Epithelial cell of prostate (primary cell): ENCODE measurements at regions not wholly inside any gene's neighbourhood (a gene's known extent, or its start where the extent isn't known, plus 50 kb on each side); places are given as distances from the start of the nearest gene placed in this dataset.
A peak's percentile ranks its signal among the peaks of the same experiment; 100 is the strongest.

Source experiments
- DNase-seq: peaks from one replicate; pipeline ENCODE4 v3.0.0-alpha.2; 2011; ENCODE audit warnings: low read depth, low spot score
- H3K27ac ChIP-seq: fragments of 450-650 bp; 2 replicates; pipeline ENCODE4 v1.5.1; 2017; ENCODE audit warnings: mild to moderate bottlenecking

DNA sequence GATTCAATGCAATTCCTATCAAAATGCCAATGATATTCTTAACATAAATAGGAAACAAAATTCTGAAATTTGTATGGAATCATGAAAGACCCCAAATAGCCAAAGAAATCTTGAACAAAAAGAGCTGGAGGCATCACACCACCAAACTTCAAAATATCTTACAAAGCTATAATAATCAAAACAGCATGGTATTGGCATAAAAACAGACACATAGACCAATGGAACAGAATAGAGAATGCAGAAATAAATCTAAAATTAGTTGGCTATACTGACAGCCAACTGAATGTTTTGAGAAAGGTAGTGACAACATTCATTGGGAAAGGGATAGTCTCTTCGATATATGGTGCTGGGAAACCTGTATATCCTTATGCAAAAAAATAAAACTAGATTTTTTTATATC lies 121.9 kb upstream of the ASCC3 start:
- no peak overlapping the region for H3K27ac ChIP-seq
- DNase-seq: no peak

DNA sequence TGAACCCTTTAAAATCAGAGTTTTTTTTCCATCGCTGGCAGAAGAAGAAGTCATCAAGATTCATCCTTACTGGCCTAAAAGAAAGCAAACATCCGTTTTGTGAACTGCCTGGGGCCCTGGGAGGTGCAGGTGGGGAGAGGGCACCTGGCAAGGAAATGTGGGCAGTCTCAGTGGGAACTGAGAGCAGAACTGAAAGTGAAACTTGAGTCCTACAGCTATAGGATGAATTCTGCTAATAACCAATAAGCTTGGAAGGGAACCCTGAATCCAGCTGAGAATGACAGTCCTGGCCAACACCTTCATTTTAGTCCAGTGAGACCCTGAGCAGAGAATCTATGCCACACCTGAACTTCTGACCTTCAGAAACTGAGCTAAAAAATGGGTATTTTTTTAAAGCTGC lies 130.1 kb upstream of the ASCC3 start:
- no peak for DNase-seq
- H3K27ac ChIP-seq: no peak overlapping the region

- no peak overlapping the region for H3K27ac ChIP-seq
- DNase-seq: no peak
Observed at GRCh38 chr6:101013612-101014195, 132.6 kb upstream of the ASCC3 start.

DNA sequence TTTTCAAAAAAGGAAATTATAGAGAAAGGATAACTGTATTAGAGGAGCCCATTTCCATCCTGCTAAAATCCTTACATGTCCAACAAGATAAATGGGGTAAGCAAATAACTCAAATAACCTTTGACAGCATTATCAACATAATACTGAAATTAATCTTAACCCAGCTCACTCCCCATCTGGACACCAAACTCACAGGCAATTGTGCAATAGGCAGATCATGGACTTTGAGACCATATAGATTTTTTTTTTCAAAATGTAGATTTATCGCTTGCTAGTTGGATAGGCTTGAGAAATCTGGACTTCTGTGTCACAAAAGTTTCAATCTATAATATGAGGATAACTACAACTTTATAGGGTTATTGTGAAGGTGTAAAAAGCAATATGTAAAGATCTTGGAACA lies 134.4 kb upstream of the ASCC3 start:
- DNase-seq: no peak
- no peak overlapping the region for H3K27ac ChIP-seq

DNA sequence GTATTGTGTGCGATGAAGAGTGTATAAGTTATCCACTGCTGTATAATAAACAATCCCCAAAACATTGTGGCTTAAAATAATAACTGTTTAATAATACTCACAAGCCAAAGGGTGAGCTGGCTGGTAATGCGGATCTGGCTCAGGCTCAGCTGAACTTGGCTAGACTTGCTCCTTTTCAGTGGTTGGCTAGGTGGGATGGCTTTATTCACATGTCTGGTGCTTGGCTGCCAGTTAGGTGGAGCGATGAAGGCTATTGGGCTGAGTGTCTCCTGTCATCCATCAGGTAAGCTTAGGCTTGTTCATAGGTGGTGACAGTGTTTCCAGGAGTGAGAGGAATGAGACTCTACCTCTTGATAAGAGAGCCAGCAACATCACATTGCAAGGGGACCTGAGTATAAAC lies 135.0 kb upstream of the ASCC3 start:
- DNase-seq: no peak
- no peak overlapping the region for H3K27ac ChIP-seq

DNA sequence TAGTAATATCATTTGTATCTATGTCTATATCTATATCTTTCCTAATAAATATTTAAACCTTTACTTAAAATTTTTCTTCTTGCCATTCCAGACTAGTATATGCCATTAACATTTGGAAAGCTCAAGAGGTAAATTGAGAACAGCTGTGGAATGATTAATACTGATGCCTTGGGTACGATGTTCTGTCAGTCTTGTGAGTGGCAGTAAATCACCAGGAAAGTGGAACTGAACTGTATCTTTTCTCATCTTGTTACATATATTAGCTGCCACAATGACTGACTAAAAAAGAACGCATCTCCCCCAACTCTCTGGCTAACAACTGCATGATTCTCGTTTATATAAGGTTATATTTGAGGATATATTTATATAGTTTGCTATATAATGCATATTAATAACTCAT lies 137.0 kb upstream of the ASCC3 start:
- DNase-seq: no peak
- no peak overlapping the region for H3K27ac ChIP-seq

- no peak for DNase-seq
- H3K27ac ChIP-seq: no peak overlapping the region
Observed at GRCh38 chr6:101021504-101021903, 140.4 kb upstream of the ASCC3 start.

DNA sequence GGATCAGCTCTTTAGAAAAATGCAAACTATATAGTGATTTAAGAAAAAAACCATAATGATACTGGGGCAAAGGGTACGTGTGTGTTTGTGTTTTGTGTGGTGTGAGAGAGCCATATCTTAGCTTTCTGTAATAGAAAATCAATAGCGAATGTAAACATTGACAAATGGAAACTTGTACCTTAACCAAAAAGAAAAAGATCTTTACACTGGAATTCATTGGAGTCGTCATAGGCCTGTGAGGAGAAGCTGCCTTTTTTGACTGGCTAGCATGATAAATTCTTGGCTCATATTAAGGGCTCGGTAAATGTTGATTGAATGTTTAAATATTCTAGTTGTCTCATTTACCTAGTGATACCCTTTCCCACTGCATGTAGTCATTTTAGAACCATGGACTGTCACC lies 161.8 kb upstream of the ASCC3 start:
- DNase-seq: no peak
- H3K27ac ChIP-seq: no peak overlapping the region

- no peak for DNase-seq
- H3K27ac ChIP-seq: no peak overlapping the region
Observed at GRCh38 chr6:101058296-101058695, 177.2 kb upstream of the ASCC3 start.

- no peak for DNase-seq
- H3K27ac ChIP-seq: no peak overlapping the region
Observed at GRCh38 chr6:101066481-101066880, 185.4 kb upstream of the ASCC3 start.

- no peak overlapping the region for H3K27ac ChIP-seq
- no peak for DNase-seq
Observed at GRCh38 chr6:101069191-101069795, 188.2 kb upstream of the ASCC3 start.

DNA sequence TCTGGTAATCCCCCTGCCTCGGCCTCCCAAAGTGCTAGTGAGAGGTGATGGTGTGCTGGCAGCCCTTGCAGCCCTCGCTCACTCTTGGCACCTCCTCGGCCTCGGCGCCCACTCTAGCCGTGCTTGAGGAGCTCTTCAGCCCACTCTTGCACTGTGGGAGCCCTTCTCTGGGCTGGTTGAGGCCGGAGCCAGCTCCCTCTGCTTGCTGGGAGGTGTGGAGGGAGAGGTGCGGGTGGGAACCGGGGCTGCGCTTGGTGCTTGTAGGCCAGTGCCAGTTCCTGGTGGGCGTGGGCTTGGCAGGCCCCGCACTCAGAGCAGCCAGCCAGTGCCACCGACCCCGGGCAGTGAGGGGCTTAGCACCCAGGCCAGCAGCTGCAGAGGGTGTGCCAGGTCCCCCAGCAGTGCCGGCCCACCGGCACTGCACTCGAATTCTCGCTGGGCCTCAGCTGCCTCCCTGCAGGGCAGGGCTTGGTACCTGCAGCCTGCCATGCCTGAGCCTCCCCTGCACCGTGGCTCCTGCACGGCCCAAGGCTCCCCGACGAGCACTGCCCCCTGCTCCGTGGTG lies 189.0 kb upstream of the ASCC3 start:
- DNase-seq: no peak
- no peak overlapping the region for H3K27ac ChIP-seq

GRCh38 chr6:101077344-101077743 lies 196.2 kb upstream of the ASCC3 start:
- DNase-seq: no peak
- no peak overlapping the region for H3K27ac ChIP-seq

- peak overlapping the region; percentile 94 for H3K27ac ChIP-seq
- no peak for DNase-seq
Observed at GRCh38 chr6:101079696-101080270, 198.7 kb upstream of the ASCC3 start.

- peak; percentile 81 for DNase-seq
- peak overlapping the region; percentile 94 for H3K27ac ChIP-seq
Observed at GRCh38 chr6:101080597-101080996, 199.5 kb upstream of the ASCC3 start.

- peak; percentile 96 for DNase-seq
Observed at GRCh38 chr6:101083533-101084175, 202.5 kb upstream of the ASCC3 start.

DNA sequence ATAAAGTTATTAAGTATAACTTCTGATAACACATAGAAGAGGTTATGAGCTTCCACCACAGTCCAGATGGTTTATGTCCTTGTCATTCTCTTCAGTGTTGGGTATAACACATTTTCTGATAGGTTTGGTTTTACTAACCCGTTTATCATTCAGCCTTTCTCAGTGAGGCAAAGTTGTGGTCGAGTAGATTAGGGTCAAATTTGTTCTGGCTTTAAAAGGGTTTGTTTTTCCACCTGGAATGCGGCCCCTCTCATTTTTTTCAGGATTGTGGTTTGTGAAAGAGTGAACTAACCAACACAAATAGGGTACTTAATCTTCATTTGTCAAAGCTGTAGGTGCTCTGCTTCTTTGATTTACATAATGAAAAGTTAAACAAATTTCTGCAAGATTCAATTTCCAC lies 204.2 kb upstream of the ASCC3 start:
- peak overlapping the region; percentile 94 for H3K27ac ChIP-seq
- no peak for DNase-seq

More at GRCh38 chr6:101083533-101084175, 202.5 kb upstream of the ASCC3 start:
- H3K27ac ChIP-seq: peak overlapping the region; percentile 94

DNA sequence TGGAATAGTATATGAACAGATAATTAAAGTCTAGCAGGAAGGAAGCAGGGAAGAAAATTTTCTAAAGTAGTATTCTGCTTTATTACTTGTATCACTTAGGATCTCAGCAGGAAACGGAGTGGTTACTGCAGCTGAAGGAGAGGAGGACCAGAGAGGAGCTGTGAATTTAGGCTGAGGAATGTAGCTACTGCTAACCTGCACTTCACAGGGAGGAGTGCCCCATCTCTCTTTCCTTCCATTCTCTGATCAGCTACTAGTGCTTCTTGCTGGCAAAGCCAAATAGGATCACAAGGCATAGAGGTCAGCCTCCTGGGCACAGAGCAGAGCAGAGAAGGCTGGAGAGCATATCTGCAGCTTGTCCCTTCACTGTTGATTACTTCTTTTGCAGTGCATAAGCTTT lies 205.3 kb upstream of the ASCC3 start:
- H3K27ac ChIP-seq: no peak overlapping the region
- DNase-seq: no peak

DNA sequence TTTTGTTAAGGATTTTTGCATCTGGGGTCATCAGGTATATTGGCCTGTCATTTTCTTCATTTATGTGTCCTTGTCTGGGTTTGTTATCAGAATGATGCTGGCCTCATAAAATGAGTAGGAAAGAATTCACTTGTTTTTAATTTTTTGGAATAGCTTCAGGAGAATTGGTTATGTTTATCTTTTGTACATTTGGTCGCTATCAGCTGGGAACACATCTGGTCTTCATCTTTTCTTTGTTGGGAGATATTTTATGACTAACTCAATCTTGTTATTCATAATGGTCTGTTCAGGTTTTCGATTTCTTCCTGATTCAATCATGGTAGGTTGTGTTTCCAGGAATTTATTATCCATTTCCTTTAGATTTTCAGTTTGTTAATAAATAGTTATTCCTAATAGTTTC lies 207.5 kb upstream of the ASCC3 start:
- no peak for DNase-seq
- no peak overlapping the region for H3K27ac ChIP-seq

- DNase-seq: no peak
- H3K27ac ChIP-seq: no peak overlapping the region
Observed at GRCh38 chr6:101089640-101090039, 208.5 kb upstream of the ASCC3 start.

GRCh38 chr6:101090281-101090680 lies 209.2 kb upstream of the ASCC3 start:
- H3K27ac ChIP-seq: no peak overlapping the region
- no peak for DNase-seq
